Glutamatergic neuron (in vitro differentiated cells): ENCODE measurements at regions not wholly inside any gene's neighbourhood (a gene's known extent, or its start where the extent isn't known, plus 50 kb on each side); places are given as distances from the start of the nearest gene placed in this dataset.

Source experiments
- DNase-seq: peaks from one replicate; pipeline ENCODE4 v3.0.0; 2022
- H3K27ac Mint-ChIP-seq: one replicate; pipeline ENCODE4 v1.8.0; 2020; ENCODE audit warnings: mild to moderate bottlenecking, mixed read lengths, inconsistent platforms; ENCODE audit not compliant: unreplicated experiment
- H3K27me3 Mint-ChIP-seq: one replicate; pipeline ENCODE4 v1.8.0; 2020; ENCODE audit warnings: mild to moderate bottlenecking, moderate library complexity, mixed read lengths, inconsistent platforms; ENCODE audit not compliant: unreplicated experiment
- H3K36me3 Mint-ChIP-seq: one replicate; pipeline ENCODE4 v1.8.0; 2020; ENCODE audit warnings: mild to moderate bottlenecking, mixed read lengths, inconsistent platforms; ENCODE audit not compliant: unreplicated experiment
- H3K4me1 Mint-ChIP-seq: one replicate; pipeline ENCODE4 v1.8.0; 2020; ENCODE audit warnings: mild to moderate bottlenecking, low read depth, mixed read lengths, inconsistent platforms; ENCODE audit not compliant: unreplicated experiment
- H3K4me3 Mint-ChIP-seq: one replicate; pipeline ENCODE4 v1.8.0; 2020; ENCODE audit warnings: mild to moderate bottlenecking, mixed read lengths, inconsistent platforms; ENCODE audit not compliant: unreplicated experiment
- H3K9me3 Mint-ChIP-seq: one replicate; pipeline ENCODE4 v1.8.0; 2020; ENCODE audit warnings: mild to moderate bottlenecking, moderate library complexity, mixed read lengths, inconsistent platforms; ENCODE audit not compliant: unreplicated experiment
- TF ChIP-seq, protein P1 (sequence below): fragments of 200-600 bp; sonication (generic); IDR thresholded peaks from one replicate; pipeline ENCODE4 v1.5.0; 2021; ENCODE audit not compliant: partially characterized antibody, unreplicated experiment

- no peak overlapping the region for H3K27ac Mint-ChIP-seq
- no peaks in the 10 kb centered on the region for H3K36me3 Mint-ChIP-seq
- H3K4me1 Mint-ChIP-seq = peaks cover 4% of the 10 kb centered on the region
- H3K27me3 Mint-ChIP-seq = no peaks in the 10 kb centered on the region
- H3K9me3 Mint-ChIP-seq = peaks cover 1% of the 10 kb centered on the region
- TF ChIP-seq, protein P1, sequence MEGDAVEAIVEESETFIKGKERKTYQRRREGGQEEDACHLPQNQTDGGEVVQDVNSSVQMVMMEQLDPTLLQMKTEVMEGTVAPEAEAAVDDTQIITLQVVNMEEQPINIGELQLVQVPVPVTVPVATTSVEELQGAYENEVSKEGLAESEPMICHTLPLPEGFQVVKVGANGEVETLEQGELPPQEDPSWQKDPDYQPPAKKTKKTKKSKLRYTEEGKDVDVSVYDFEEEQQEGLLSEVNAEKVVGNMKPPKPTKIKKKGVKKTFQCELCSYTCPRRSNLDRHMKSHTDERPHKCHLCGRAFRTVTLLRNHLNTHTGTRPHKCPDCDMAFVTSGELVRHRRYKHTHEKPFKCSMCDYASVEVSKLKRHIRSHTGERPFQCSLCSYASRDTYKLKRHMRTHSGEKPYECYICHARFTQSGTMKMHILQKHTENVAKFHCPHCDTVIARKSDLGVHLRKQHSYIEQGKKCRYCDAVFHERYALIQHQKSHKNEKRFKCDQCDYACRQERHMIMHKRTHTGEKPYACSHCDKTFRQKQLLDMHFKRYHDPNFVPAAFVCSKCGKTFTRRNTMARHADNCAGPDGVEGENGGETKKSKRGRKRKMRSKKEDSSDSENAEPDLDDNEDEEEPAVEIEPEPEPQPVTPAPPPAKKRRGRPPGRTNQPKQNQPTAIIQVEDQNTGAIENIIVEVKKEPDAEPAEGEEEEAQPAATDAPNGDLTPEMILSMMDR = no peak
- no peak for DNase-seq
- H3K4me3 Mint-ChIP-seq = no peak overlapping the region
These were observed 118.9 kb downstream of the IRS1 start for GRCh38 chr2:226680719-226681118.

- Mint-ChIP-seq H3K36me3 (no peaks in the 10 kb centered on the region), H3K4me3 (no peak overlapping the region), H3K4me1 (peaks cover 4% of the 10 kb centered on the region), H3K9me3 (peaks cover 1% of the 10 kb centered on the region), H3K27me3 (no peaks in the 10 kb centered on the region), H3K27ac (no peak overlapping the region)
- TF ChIP-seq, protein P1 = no peak
- no peak for DNase-seq
These were observed 120.1 kb downstream of the IRS1 start for GRCh38 chr2:226679389-226680065.

GRCh38 chr2:226678422-226678821, 121.2 kb downstream of the IRS1 start:
- TF ChIP-seq, protein P1 = no peak
- Mint-ChIP-seq H3K4me3 (no peak overlapping the region), H3K36me3 (no peaks in the 10 kb centered on the region), H3K9me3 (peaks cover 1% of the 10 kb centered on the region), H3K4me1 (peaks cover 4% of the 10 kb centered on the region), H3K27ac (no peak overlapping the region), H3K27me3 (no peaks in the 10 kb centered on the region)
- no peak for DNase-seq

GRCh38 chr2:226677080-226677479, 122.5 kb downstream of the IRS1 start:
- no peaks in the 10 kb centered on the region for H3K27me3 Mint-ChIP-seq
- H3K36me3 Mint-ChIP-seq = no peaks in the 10 kb centered on the region
- H3K27ac Mint-ChIP-seq = no peak overlapping the region
- peaks cover 1% of the 10 kb centered on the region for H3K9me3 Mint-ChIP-seq
- DNase-seq = no peak
- TF ChIP-seq, protein P1 = no peak
- H3K4me1 Mint-ChIP-seq = peaks cover 4% of the 10 kb centered on the region
- H3K4me3 Mint-ChIP-seq = no peak overlapping the region

DNA sequence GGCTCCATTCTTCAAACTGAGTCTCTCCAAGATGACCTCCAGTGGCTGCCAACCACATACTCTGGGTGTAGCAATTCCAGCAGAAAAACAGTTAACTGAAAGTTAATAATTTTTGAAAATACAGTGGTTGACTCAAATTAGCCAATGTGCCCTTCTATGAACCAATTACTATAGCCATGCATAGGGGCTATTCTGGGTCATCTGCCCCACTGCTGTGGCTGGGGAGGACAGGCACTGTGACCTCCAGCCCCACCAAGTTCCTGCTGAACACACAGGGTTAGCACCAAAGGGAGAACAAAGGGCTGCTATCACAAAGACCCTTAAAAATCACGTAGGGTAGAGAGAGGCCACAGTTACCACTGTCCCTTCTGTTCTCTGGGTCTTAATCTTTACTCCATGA, 123.0 kb downstream of the IRS1 start:
- H3K36me3 Mint-ChIP-seq = no peaks in the 10 kb centered on the region

More for the DNA sequence above, 123.0 kb downstream of the IRS1 start:
- DNase-seq = no peak
- H3K27ac Mint-ChIP-seq = no peak overlapping the region
- peaks cover 1% of the 10 kb centered on the region for H3K9me3 Mint-ChIP-seq
- no peaks in the 10 kb centered on the region for H3K27me3 Mint-ChIP-seq
- TF ChIP-seq, protein P1 = no peak
- peaks cover 4% of the 10 kb centered on the region for H3K4me1 Mint-ChIP-seq
- no peak overlapping the region for H3K4me3 Mint-ChIP-seq
